ENCODE measurements at regions not wholly inside any gene's neighbourhood (a gene's known extent, or its start where the extent isn't known, plus 50 kb on each side); places are given as distances from the start of the nearest gene placed in this dataset.
"Not testable (repeated sequence)": the region's sequence is repeated elsewhere in the genome, so short reads cannot be mapped to it uniquely, and the experiment has no call there.

DNA sequence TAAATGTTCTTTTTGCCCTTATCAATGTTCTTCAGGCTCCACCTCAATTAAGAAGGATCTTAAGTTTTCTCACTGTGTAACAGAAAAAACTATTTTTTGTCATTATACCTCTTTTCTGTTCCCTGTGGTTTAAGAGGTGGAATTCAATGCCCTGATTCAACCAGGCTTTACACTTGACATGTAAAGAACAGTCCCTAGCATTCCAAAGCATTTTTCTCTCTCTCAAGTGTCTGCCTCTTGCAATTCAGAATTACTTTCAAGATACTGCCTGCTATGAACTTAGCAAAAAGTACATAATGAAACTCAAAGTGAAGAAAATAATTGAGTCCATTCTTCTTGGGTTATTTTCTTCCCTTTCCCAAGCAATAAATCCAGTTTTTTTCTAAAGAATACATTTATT lies 160.6 kb upstream of the NOL4 start:
- Mint-ChIP-seq H3K36me3 (ENCODE audit: low read depth) (no peaks in the 10 kb centered on the region), H3K27me3 (no peaks in the 10 kb centered on the region), H3K27ac (no peak overlapping the region), H3K9me3 (peaks cover 14% of the 10 kb centered on the region), H3K4me1 (no peaks in the 10 kb centered on the region), H3K4me3 (no peak overlapping the region)
- no peak for ATAC-seq (replicated peaks)

DNA sequence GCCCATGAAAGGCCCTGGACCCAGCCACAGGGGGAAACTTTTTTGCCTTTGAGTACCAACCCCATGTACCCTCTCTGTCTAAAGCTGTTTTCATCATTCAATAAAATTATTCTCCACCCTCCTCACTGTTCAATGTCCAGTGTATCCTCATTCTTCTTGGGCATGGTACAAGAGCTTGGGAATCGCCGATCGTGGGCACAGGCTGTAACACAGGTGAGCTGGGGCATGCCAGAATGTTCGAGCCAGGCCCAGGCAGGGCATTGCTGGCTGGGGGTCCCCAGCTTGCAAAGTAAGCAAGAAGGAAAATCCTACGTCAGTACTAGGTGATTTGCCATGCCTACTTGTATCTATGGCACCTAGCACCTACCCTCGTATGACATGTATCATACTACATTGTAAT lies 162.1 kb upstream of the NOL4 start:
- no peak overlapping the region for H3K4me3 Mint-ChIP-seq
- H3K4me1 Mint-ChIP-seq, result no peaks in the 10 kb centered on the region

DNA sequence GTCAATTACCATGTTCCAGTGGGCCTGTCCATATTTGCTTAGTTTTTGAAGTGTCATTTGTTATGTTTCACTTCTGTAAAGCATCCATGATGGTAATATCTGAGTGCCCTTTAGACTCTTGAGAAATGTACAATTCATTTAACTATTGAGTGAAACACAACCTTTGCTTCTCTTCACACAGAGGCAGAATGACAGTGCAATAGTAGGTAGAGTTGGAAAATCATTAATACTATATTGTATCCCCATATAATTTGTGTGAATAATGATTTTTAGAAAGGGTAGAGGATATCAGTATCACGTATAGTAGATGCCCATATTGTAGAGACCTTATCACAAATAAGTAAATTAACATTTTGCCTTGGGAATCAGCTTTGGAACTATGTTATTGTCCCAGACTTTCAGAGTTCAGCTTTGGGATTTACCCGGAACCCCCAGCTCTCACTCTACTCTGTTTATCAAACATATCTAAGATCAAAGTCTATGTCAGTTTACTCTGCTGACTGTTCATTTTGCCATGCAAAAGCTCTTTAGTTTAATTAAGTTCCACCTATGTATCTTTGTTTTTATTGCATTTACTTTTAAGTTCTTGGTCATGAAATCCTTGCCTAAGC lies 172.7 kb upstream of the NOL4 start:
- no peak for ATAC-seq (replicated peaks)
- H3K4me3 Mint-ChIP-seq, result no peak overlapping the region
- no peak overlapping the region for H3K27ac Mint-ChIP-seq
- H3K36me3 Mint-ChIP-seq (ENCODE audit: low read depth), result no peaks in the 10 kb centered on the region
- no peaks in the 10 kb centered on the region for H3K4me1 Mint-ChIP-seq
- no peaks in the 10 kb centered on the region for H3K27me3 Mint-ChIP-seq
- peaks cover 16% of the 10 kb centered on the region for H3K9me3 Mint-ChIP-seq

More for the DNA sequence above, 162.1 kb upstream of the NOL4 start:
- peaks cover 11% of the 10 kb centered on the region for H3K9me3 Mint-ChIP-seq
- no peaks in the 10 kb centered on the region for H3K27me3 Mint-ChIP-seq
- ATAC-seq (replicated peaks), result no peak
- no peak overlapping the region for H3K27ac Mint-ChIP-seq
- H3K36me3 Mint-ChIP-seq (ENCODE audit: low read depth), result no peaks in the 10 kb centered on the region

DNA sequence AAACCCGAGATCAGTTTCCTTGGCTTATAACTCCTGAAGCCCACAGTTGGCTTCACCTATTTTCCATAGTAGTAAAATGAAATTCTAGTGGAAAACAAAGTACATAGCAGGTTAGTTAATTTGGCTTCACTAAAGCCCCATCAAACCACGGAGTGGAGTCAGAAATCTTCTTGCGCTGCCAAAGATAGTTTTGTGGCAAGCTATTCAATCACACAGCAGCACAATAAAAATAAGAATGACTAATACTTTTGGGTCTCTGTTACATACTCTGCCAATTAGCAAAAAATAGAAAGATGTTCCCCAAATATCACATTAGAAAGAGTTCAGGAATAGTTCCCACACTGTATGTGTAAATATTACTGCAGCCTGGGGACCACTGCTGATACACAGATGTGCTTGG lies 175.2 kb upstream of the NOL4 start:
- H3K36me3 Mint-ChIP-seq (ENCODE audit: low read depth), result no peaks in the 10 kb centered on the region
- no peaks in the 10 kb centered on the region for H3K4me1 Mint-ChIP-seq
- no peaks in the 10 kb centered on the region for H3K27me3 Mint-ChIP-seq
- no peak overlapping the region for H3K4me3 Mint-ChIP-seq
- H3K27ac Mint-ChIP-seq, result no peak overlapping the region
- no peak for ATAC-seq (replicated peaks)
- H3K9me3 Mint-ChIP-seq, result peaks cover 17% of the 10 kb centered on the region

DNA sequence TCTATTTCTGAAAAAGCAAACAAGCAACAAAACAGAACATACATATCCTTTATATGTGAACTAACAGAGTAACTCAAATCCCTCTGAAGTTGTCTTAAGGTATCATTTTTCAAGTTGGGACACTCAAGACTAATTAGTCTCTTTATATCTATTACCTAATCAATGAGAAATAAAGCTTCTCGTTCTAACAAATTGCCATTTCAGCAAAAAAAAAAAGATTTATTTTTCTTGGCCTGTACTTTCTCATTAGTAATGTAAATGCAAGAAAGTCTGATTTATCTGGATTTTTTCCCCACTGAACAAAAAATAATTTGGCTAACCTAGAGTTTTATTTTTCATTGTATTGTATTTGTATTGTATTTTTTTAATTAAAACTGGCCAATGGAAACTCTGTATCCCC lies 176.1 kb upstream of the NOL4 start:
- H3K27me3 Mint-ChIP-seq, result no peaks in the 10 kb centered on the region
- peaks cover 13% of the 10 kb centered on the region for H3K9me3 Mint-ChIP-seq
- H3K4me1 Mint-ChIP-seq, result no peaks in the 10 kb centered on the region
- no peak for ATAC-seq (replicated peaks)
- no peak overlapping the region for H3K27ac Mint-ChIP-seq
- H3K4me3 Mint-ChIP-seq, result no peak overlapping the region
- no peaks in the 10 kb centered on the region for H3K36me3 Mint-ChIP-seq (ENCODE audit: low read depth)

DNA sequence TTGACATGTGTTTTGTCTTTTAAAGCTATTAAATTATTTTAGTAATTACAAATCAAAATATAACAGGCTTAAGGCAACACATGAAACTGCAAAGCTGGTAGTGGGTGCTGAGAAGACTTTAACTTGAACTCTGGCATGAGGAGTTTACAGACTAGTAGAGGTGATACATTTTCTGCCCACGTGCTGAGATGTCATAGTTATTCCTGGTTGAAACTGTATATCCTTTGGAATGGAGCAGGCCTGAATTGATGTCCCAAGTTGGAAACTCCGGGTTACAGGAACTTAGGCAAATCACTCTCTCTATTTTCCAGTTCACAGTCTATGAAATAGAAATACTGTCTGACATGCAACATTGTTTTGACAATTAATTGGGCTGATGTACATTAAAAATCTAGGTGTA lies 177.1 kb upstream of the NOL4 start:
- Mint-ChIP-seq H3K27me3 (no peaks in the 10 kb centered on the region), H3K36me3 (ENCODE audit: low read depth) (no peaks in the 10 kb centered on the region), H3K4me1 (no peaks in the 10 kb centered on the region), H3K27ac (no peak overlapping the region), H3K9me3 (peaks cover 13% of the 10 kb centered on the region), H3K4me3 (no peak overlapping the region)
- ATAC-seq (replicated peaks), result no peak

DNA sequence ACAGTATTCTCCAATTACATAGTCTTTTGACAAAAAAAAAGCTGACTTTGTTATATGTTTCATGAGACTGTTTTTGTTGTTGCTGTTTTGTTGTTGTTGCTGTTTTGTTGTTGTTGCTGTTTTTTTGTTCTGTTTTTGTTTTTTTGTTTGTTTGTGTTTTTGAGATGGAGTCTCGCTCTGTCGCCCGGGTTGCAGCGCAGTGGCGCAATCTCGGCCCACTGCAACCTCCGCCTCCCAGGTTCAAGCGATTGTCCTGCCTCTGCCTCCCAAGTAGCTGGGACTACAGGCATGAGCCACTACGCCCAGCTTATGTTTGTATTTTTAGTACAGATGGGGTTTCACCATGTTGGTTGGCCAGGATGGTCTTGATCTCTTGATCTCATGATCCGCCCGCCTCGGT lies 182.8 kb upstream of the NOL4 start:
- H3K4me1 Mint-ChIP-seq; H3K9me3 Mint-ChIP-seq; H3K4me3 Mint-ChIP-seq; H3K27ac Mint-ChIP-seq; ATAC-seq (replicated peaks); H3K27me3 Mint-ChIP-seq; H3K36me3 Mint-ChIP-seq (ENCODE audit: low read depth): not testable (repeated sequence)

DNA sequence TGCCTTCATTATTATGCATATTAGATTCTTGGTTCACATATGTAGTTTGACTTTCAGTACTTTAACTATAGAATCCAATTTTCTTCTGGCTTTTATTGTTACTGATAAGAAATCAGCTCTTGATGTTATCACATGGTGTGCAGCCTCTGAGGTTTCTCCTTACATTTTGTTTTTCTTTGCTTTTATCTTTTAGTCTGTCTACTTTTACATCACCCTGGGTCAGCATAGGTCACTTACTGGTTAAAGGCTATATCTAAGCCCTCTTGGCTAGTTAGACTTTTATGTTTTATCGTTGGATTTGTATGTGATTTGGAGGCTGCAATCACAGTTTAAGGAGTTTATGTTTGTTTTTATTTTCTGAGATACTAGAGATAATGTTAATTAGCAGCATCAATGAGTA lies 187.2 kb upstream of the NOL4 start:
- Mint-ChIP-seq H3K36me3 (ENCODE audit: low read depth) (no peaks in the 10 kb centered on the region), H3K4me3 (no peak overlapping the region), H3K9me3 (no peaks in the 10 kb centered on the region), H3K27ac (no peak overlapping the region), H3K27me3 (no peaks in the 10 kb centered on the region), H3K4me1 (no peaks in the 10 kb centered on the region)
- ATAC-seq (replicated peaks), result no peak

DNA sequence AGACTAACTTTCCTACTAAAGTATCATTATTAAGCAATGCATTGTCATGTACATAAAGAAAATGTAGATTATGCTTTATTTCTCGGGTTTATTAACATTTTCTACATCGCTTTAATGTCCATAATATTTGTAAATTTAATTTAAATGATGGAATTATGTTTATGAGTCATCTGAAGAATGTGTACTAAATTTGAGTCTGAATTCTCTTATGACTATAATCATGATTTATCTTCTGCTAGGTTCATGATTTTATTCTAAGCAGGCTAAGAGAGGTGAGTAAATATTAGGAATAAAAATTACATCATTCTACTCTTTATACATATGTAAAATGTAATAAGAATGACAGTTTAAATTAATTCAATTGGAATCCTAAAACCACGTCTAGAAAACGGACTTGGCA lies 206.3 kb upstream of the NOL4 start:
- Mint-ChIP-seq H3K36me3 (ENCODE audit: low read depth) (no peaks in the 10 kb centered on the region), H3K4me3 (no peak overlapping the region), H3K27ac (no peak overlapping the region), H3K4me1 (no peaks in the 10 kb centered on the region), H3K9me3 (peaks cover 22% of the 10 kb centered on the region), H3K27me3 (no peaks in the 10 kb centered on the region)
- no peak for ATAC-seq (replicated peaks)

DNA sequence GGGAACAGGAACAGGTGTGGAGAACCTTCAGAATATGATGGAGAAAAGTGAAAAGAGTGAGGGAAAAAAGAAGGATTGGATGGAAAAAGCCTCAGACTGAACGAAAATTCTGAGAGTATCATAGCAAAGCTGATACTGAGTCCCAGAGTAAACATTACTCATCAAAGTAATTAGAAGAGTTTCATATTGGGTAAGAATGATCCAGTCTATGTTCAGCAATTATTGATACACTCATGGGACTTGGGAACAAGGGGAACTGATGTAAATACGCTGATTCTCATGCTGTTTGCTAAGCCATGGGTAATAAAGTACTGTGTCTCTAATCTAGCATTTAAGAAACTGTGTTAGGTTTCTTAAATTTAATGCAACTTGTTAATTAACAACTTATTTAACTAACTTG lies 219.9 kb upstream of the NOL4 start:
- Mint-ChIP-seq H3K4me3 (no peak overlapping the region), H3K36me3 (ENCODE audit: low read depth) (no peaks in the 10 kb centered on the region), H3K9me3 (peaks cover 15% of the 10 kb centered on the region), H3K27ac (no peak overlapping the region), H3K27me3 (no peaks in the 10 kb centered on the region), H3K4me1 (no peaks in the 10 kb centered on the region)
- no peak for ATAC-seq (replicated peaks)

DNA sequence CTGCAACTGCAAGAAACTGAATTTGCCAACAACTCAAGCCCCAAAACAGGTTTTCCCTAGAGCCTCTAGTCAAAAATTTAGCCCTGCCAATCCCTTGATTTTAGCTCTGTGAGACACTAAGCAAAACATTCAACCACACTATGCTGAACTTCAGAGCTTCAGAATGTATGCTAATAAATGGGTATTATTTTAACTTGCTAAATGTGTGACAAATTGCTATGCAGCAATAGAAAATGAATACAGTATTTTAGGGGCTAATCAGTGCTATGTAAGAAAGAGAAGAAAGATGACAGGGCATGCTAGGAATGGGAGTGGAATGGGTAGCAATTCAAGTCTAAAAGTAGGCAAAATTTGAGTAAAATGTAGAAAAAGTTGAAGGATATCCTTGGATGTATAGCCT lies 223.9 kb upstream of the NOL4 start:
- no peak overlapping the region for H3K27ac Mint-ChIP-seq
- H3K4me3 Mint-ChIP-seq, result no peak overlapping the region
- no peaks in the 10 kb centered on the region for H3K4me1 Mint-ChIP-seq
- H3K36me3 Mint-ChIP-seq (ENCODE audit: low read depth), result no peaks in the 10 kb centered on the region
- no peaks in the 10 kb centered on the region for H3K27me3 Mint-ChIP-seq
- H3K9me3 Mint-ChIP-seq, result peaks cover 19% of the 10 kb centered on the region
- no peak for ATAC-seq (replicated peaks)

DNA sequence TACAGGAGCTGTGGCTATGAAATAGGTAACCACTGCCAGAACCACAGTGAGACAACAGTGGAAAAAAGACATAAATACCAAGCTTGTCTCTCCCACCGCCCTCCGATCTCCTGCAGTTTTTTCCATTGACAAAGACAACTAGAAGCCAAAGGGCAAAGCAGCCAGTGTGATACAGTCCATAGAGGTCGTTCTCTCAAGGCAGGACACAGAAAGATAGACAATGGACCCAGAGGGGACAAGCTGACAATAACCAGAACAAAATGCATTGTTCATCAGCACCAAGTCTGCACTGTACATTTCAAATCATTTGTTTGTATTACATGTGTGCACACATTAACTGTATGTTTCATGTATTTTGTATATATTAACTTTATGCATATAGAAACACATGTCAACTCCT lies 233.0 kb upstream of the NOL4 start:
- no peak for ATAC-seq (replicated peaks)
- H3K27me3 Mint-ChIP-seq, result no peaks in the 10 kb centered on the region
- peaks cover 6% of the 10 kb centered on the region for H3K9me3 Mint-ChIP-seq
- no peaks in the 10 kb centered on the region for H3K4me1 Mint-ChIP-seq
- no peaks in the 10 kb centered on the region for H3K36me3 Mint-ChIP-seq (ENCODE audit: low read depth)
- H3K27ac Mint-ChIP-seq, result no peak overlapping the region
- H3K4me3 Mint-ChIP-seq, result no peak overlapping the region

DNA sequence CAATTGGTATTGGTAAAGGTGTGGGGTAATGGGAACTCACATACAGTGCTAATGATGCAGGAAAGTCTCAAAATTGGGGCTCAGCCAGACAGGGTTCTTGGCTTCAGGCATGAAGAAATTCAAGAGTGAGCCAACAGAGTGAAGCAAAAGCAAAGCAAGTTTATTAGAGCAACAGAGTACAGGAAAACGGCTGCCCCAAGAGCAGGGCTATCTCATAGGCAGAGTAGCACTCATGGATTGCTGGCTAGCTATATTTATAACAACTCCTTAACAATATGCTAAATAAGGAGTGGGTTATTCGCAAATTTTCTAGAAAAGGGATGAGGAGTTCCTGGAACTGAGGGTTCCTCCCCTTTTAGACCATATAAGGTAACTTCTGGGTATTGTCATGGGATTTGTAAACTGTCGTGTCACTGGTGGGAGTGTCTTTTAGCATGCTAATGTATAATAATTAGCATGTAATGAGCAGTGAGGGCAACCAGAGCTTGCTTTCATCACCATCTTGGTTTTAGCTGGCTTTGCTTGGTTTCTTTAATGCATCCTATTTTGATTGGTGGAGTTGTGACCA lies 233.8 kb upstream of the NOL4 start:
- Mint-ChIP-seq H3K4me3 (no peak overlapping the region), H3K9me3 (peaks cover 5% of the 10 kb centered on the region), H3K4me1 (no peaks in the 10 kb centered on the region), H3K36me3 (ENCODE audit: low read depth) (no peaks in the 10 kb centered on the region), H3K27ac (no peak overlapping the region), H3K27me3 (no peaks in the 10 kb centered on the region)
- no peak for ATAC-seq (replicated peaks)

DNA sequence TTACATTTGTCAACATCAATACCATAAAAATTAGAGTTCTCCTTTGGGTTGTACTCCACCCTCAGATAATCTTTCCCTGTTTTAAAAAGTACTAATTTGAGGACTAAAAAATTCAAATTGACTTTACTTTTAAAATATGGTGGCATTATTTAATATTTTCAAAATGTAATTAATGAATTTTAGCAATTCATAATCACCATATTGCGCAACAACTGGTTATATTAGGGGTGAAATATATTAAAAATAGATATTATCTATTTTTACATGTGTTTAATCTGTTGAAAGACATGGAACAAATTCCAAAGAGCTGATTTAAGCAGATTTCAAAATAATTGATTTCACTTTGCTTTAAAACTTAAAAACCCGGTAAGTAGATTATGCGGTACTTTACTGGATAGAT lies 236.6 kb upstream of the NOL4 start:
- H3K4me3 Mint-ChIP-seq, result no peak overlapping the region
- ATAC-seq (replicated peaks), result no peak
- H3K4me1 Mint-ChIP-seq, result no peaks in the 10 kb centered on the region
- H3K27me3 Mint-ChIP-seq, result no peaks in the 10 kb centered on the region
- H3K9me3 Mint-ChIP-seq, result peaks cover 5% of the 10 kb centered on the region
- H3K27ac Mint-ChIP-seq, result no peak overlapping the region
- no peaks in the 10 kb centered on the region for H3K36me3 Mint-ChIP-seq (ENCODE audit: low read depth)

DNA sequence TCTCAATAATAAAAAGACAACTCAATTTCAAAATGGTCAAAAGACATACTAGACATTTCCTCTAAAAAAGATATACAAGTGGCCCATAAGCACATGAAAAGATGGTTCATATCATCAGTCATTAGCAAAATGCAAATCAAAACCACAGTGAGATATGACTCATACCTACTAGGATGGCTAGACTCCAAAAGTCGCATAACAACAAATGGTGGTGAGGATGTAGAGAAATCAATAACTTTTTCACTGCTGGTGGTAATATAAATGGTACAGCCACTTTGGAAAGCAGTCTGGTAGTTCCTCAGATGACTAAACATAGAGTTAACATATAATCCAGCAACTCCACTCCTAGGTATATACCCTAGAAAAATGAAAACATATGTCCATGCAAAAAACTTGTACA lies 242.3 kb upstream of the NOL4 start:
- H3K4me3 Mint-ChIP-seq, result no peak overlapping the region

DNA sequence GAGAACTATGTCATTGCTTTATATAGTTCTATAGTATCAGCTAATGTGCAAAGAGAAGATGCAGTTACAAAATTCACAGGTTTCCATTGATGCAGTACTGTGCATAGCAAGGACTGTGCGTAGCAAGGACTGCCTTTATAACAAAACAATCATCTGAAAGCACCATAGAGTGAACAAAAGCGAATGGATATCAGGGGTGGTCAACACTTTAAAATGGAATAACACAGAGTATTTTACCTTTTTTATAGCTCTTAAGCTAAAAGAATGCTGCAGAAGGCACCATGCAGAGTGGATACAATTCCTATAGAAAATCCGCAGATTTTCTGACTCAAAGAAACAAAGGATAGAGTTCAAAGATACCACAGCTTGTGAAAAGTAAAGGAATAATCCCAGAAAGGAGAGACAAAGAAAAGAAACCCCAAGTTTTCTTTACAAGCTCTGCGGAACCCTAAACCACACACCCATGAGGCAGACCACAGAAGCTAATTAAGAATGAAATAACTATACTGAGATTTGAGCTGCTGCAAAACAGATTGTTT lies 229.9 kb upstream of the DTNA start:
- no peaks in the 10 kb centered on the region for H3K27me3 Mint-ChIP-seq
- no peaks in the 10 kb centered on the region for H3K4me1 Mint-ChIP-seq
- ATAC-seq (replicated peaks), result no peak
- H3K4me3 Mint-ChIP-seq, result no peak overlapping the region
- H3K27ac Mint-ChIP-seq, result no peak overlapping the region
- peaks cover 7% of the 10 kb centered on the region for H3K9me3 Mint-ChIP-seq
- H3K36me3 Mint-ChIP-seq (ENCODE audit: low read depth), result no peaks in the 10 kb centered on the region

More for the DNA sequence above, 242.3 kb upstream of the NOL4 start:
- Mint-ChIP-seq H3K27me3 (no peaks in the 10 kb centered on the region), H3K9me3 (peaks cover 5% of the 10 kb centered on the region), H3K27ac (no peak overlapping the region), H3K4me1 (no peaks in the 10 kb centered on the region), H3K36me3 (ENCODE audit: low read depth) (no peaks in the 10 kb centered on the region)
- ATAC-seq (replicated peaks), result peak; percentile 23
